ENCODE measurements at regions not wholly inside any gene's neighbourhood (a gene's known extent, or its start where the extent isn't known, plus 50 kb on each side); places are given as distances from the start of the nearest gene placed in this dataset.

- no peak for TF ChIP-seq HDGF (IDR thresholded peaks at IDR 0.05; ENCODE audit: borderline replicate concordance)
- TF ChIP-seq TARDBP (IDR thresholded peaks at IDR 0.05) = no peak
- no peak for TF ChIP-seq ARNT (IDR thresholded peaks at IDR 0.05)
- no peak for TF ChIP-seq FOXM1 (IDR thresholded peaks at IDR 0.05; ENCODE audit: borderline replicate concordance)
- no peak for TF ChIP-seq SP1 (IDR thresholded peaks at IDR 0.05)
- no peak for TF ChIP-seq FOXA1 (IDR thresholded peaks at IDR 0.05)
- TF ChIP-seq BHLHE40 (IDR thresholded peaks at IDR 0.05; ENCODE audit: borderline replicate concordance) = no peak
- TF ChIP-seq ZNF384 (IDR thresholded peaks at IDR 0.05) = no peak
Observed at GRCh38 chr10:75335191-75335590, 66.4 kb downstream of the ZNF503 start.
